ENCODE measurements at regions not wholly inside any gene's neighbourhood (a gene's known extent, or its start where the extent isn't known, plus 50 kb on each side); places are given as distances from the start of the nearest gene placed in this dataset.
"Not testable (repeated sequence)": the region's sequence is repeated elsewhere in the genome, so short reads cannot be mapped to it uniquely, and the experiment has no call there.

- DNase-seq, result no peak
Measured at GRCh38 chr3:94345101-94345500, 282.2 kb downstream of the NSUN3 start.

GRCh38 chr3:94349310-94349878 lies 286.5 kb downstream of the NSUN3 start:
- DNase-seq, result no peak

- DNase-seq, result no peak
Measured at GRCh38 chr3:94356581-94356980, 293.7 kb downstream of the NSUN3 start.

- DNase-seq, result peak; percentile 24
Measured at GRCh38 chr3:94359996-94360395, 297.1 kb downstream of the NSUN3 start.

GRCh38 chr3:94360987-94361386 lies 298.1 kb downstream of the NSUN3 start:
- DNase-seq, result no peak

- DNase-seq, result peak; percentile 45
Measured at GRCh38 chr3:94362393-94362792, 299.5 kb downstream of the NSUN3 start.

GRCh38 chr3:94365006-94365405 lies 302.1 kb downstream of the NSUN3 start:
- DNase-seq, result no peak

GRCh38 chr3:94372026-94372425 lies 309.2 kb downstream of the NSUN3 start:
- DNase-seq, result no peak

- peak; percentile 59 for DNase-seq
Measured at GRCh38 chr3:94373456-94373855, 310.6 kb downstream of the NSUN3 start.

GRCh38 chr3:94374439-94375161 lies 311.7 kb downstream of the NSUN3 start:
- no peak for DNase-seq

GRCh38 chr3:94377123-94377696 lies 314.3 kb downstream of the NSUN3 start:
- DNase-seq, result not testable (repeated sequence)

GRCh38 chr3:94377863-94378262 lies 315.0 kb downstream of the NSUN3 start:
- not testable (repeated sequence) for DNase-seq

- DNase-seq, result no peak
Measured at GRCh38 chr3:94378322-94378721, 315.5 kb downstream of the NSUN3 start.

- DNase-seq, result no peak
Measured at GRCh38 chr3:94379264-94379663, 316.4 kb downstream of the NSUN3 start.

GRCh38 chr3:94394885-94395284 lies 332.0 kb downstream of the NSUN3 start:
- no peak for DNase-seq

GRCh38 chr3:94395851-94396250 lies 333.0 kb downstream of the NSUN3 start:
- DNase-seq, result no peak

GRCh38 chr3:94398036-94398435 lies 335.2 kb downstream of the NSUN3 start:
- no peak for DNase-seq

- no peak for DNase-seq
Measured at GRCh38 chr3:94401466-94401865, 338.6 kb downstream of the NSUN3 start.

GRCh38 chr3:94402126-94402525 lies 339.3 kb downstream of the NSUN3 start:
- no peak for DNase-seq

GRCh38 chr3:94405258-94406035 lies 342.6 kb downstream of the NSUN3 start:
- DNase-seq, result no peak

- no peak for DNase-seq
Measured at GRCh38 chr3:94406595-94406994, 343.7 kb downstream of the NSUN3 start.

- DNase-seq, result not testable (repeated sequence)
Measured at GRCh38 chr3:94412936-94413335, 350.1 kb downstream of the NSUN3 start.

GRCh38 chr3:94413336-94414108 lies 350.7 kb downstream of the NSUN3 start:
- no peak for DNase-seq
